ENCODE measurements at regions not wholly inside any gene's neighbourhood (a gene's known extent, or its start where the extent isn't known, plus 50 kb on each side); places are given as distances from the start of the nearest gene placed in this dataset.

- TF ChIP-seq CTCF (IDR thresholded peaks at IDR 0.05) (no peak), MXI1 (IDR thresholded peaks at IDR 0.05; ENCODE audit: low read depth, low read length) (no peak)
Measured at GRCh38 chrX:15977644-15978043, 123.0 kb upstream of the AP1S2 start.
